ENCODE measurements at regions not wholly inside any gene's neighbourhood (a gene's known extent, or its start where the extent isn't known, plus 50 kb on each side); places are given as distances from the start of the nearest gene placed in this dataset.

DNA sequence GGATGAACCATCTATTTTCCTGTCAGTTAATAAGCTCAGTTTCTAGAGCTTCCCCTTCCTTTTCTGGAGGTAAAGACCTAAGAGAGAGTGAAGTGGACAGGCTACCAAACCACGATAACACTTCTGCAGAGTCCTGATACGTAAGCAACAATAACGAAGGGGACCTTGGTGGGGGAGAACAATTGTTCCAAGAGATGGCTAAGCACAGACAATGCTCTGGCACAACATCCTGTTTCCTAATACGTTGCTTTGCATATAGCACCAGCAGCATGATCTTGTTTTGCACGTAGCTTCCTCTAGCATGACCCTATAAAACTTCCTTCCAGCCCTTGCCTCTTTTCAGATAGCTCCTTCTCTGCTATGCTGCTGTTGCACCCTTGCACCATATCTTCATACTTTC, 247.3 kb downstream of the RAD51AP2 start:
- H3K4me3 ChIP-seq (ENCODE audit: low read depth, low read length), result no peak overlapping the region
- peak; percentile 52 for DNase-seq (ENCODE audit: low read depth)
- TF ChIP-seq MYC (IDR thresholded peaks at IDR 0.05; ENCODE audit: low read depth, low read length) (no peak), POLR2A (IDR thresholded peaks at IDR 0.05; ENCODE audit: extremely low read depth, insufficient read length) (no peak)
- TF ChIP-seq, protein P1, sequence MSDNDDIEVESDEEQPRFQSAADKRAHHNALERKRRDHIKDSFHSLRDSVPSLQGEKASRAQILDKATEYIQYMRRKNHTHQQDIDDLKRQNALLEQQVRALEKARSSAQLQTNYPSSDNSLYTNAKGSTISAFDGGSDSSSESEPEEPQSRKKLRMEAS (IDR thresholded peaks at IDR 0.05; ENCODE audit: low read depth, low read length), result no peak
- TF ChIP-seq, protein P2, sequence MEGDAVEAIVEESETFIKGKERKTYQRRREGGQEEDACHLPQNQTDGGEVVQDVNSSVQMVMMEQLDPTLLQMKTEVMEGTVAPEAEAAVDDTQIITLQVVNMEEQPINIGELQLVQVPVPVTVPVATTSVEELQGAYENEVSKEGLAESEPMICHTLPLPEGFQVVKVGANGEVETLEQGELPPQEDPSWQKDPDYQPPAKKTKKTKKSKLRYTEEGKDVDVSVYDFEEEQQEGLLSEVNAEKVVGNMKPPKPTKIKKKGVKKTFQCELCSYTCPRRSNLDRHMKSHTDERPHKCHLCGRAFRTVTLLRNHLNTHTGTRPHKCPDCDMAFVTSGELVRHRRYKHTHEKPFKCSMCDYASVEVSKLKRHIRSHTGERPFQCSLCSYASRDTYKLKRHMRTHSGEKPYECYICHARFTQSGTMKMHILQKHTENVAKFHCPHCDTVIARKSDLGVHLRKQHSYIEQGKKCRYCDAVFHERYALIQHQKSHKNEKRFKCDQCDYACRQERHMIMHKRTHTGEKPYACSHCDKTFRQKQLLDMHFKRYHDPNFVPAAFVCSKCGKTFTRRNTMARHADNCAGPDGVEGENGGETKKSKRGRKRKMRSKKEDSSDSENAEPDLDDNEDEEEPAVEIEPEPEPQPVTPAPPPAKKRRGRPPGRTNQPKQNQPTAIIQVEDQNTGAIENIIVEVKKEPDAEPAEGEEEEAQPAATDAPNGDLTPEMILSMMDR (IDR thresholded peaks at IDR 0.05; ENCODE audit: low read depth, low read length), result no peak

DNA sequence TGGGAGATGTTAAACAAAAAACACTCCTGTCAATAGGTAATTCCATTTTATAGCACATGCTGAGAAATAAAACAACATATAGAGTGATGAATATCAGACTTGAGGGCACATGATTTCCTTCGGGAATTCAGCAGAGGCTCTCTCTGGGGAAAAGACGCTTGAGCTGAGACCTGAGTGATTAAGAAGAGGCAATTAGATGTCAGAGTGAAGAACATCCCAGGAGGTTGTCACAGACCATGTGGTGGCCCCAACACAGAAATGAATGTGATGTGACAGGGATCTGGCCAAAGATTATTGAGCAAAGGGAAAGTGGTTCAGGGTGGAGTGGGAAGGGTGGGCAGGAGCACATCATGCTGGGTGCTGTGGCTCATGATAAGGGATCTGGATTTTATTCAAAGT, 254.7 kb downstream of the RAD51AP2 start:
- H3K4me3 ChIP-seq (ENCODE audit: low read depth, low read length), result no peak overlapping the region
- TF ChIP-seq MYC (IDR thresholded peaks at IDR 0.05; ENCODE audit: low read depth, low read length) (no peak), POLR2A (IDR thresholded peaks at IDR 0.05; ENCODE audit: extremely low read depth, insufficient read length) (no peak)
- TF ChIP-seq, protein P2 (IDR thresholded peaks at IDR 0.05; ENCODE audit: low read depth, low read length), result no peak
- TF ChIP-seq, protein P1 (IDR thresholded peaks at IDR 0.05; ENCODE audit: low read depth, low read length), result no peak
- DNase-seq (ENCODE audit: low read depth), result no peak

DNA sequence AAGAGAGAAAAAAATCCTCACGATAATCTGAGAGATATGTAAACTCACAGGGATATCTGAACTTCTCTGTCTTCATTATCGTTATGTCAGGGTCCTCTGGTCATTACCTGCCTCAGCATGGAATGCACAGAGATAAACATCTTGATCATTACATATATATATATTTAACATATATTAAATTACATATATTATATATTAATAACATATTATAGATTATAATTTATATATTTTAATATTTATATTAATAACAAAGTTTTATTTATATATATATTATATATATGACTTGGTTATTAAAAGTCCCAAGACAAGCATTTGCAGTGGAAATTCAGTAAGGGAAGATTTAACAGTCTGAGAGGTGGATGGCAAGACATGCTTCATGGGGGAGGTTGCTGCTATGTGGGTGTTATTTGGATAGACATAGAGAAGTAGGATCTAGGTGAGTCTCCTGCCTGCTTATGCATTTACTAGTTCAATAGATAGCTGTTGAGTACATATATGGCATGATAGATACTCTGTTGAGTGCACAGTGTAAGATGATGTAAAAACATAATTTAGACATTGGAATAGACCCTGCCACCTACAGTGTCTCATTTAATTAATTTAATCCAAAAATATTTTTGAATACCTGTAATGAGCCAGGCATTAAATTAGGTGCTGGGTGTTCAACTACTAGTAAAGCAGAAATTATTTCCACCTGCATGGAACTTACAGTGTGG, 255.2 kb downstream of the RAD51AP2 start:
- no peak overlapping the region for H3K4me3 ChIP-seq (ENCODE audit: low read depth, low read length)
- TF ChIP-seq, protein P2 (IDR thresholded peaks at IDR 0.05; ENCODE audit: low read depth, low read length), result no peak
- no peak for TF ChIP-seq MYC (IDR thresholded peaks at IDR 0.05; ENCODE audit: low read depth, low read length)
- TF ChIP-seq POLR2A (IDR thresholded peaks at IDR 0.05; ENCODE audit: extremely low read depth, insufficient read length), result no peak
- TF ChIP-seq, protein P1 (IDR thresholded peaks at IDR 0.05; ENCODE audit: low read depth, low read length), result no peak
- DNase-seq (ENCODE audit: low read depth), result no peak

DNA sequence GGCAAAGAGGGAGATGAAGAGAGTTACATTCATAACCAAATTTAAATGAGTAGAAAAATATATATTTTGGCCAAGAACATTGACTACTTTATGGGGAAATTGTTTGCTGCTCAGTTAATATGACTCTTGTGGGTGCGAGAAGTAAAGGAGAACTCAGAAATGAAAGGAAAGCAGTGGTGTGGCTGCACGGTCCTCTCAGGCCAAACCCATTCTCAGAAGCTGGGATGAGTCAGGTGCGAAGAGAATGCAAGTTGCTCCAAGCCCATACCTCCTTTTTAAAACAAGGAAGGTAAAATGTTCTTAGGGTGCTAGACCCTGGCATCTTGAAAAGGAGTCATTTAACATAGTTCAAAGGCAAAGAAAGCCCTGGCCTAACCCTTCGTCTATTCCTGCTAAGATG, 258.6 kb downstream of the RAD51AP2 start:
- no peak overlapping the region for H3K4me3 ChIP-seq (ENCODE audit: low read depth, low read length)
- no peak for DNase-seq (ENCODE audit: low read depth)
- TF ChIP-seq POLR2A (IDR thresholded peaks at IDR 0.05; ENCODE audit: extremely low read depth, insufficient read length) (no peak), MYC (IDR thresholded peaks at IDR 0.05; ENCODE audit: low read depth, low read length) (no peak)
- TF ChIP-seq, protein P1 (IDR thresholded peaks at IDR 0.05; ENCODE audit: low read depth, low read length), result no peak
- TF ChIP-seq, protein P2 (IDR thresholded peaks at IDR 0.05; ENCODE audit: low read depth, low read length), result no peak

DNA sequence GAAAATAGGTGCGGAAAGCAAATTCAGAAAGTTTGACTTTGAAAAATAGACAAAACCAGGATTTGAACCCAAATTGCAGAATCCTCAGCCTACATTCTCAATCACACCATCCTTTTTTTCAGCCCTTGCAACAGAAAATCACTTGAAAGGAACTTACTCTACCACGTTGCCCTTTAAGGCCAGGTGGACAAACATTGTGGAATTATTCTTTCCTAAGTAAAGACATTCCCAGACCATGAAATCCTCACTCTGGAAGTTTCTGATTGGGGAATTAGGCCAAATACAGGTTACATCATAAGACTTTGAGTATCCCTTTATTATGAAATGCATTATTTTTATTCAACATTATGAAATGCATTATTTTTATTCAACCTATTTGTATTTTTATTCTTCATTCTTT, 259.4 kb downstream of the RAD51AP2 start:
- no peak overlapping the region for H3K4me3 ChIP-seq (ENCODE audit: low read depth, low read length)
- TF ChIP-seq POLR2A (IDR thresholded peaks at IDR 0.05; ENCODE audit: extremely low read depth, insufficient read length), result no peak
- TF ChIP-seq, protein P1 (IDR thresholded peaks at IDR 0.05; ENCODE audit: low read depth, low read length), result no peak
- TF ChIP-seq, protein P2 (IDR thresholded peaks at IDR 0.05; ENCODE audit: low read depth, low read length), result no peak
- TF ChIP-seq MYC (IDR thresholded peaks at IDR 0.05; ENCODE audit: low read depth, low read length), result no peak
- DNase-seq (ENCODE audit: low read depth), result no peak
